ENCODE measurements at regions not wholly inside any gene's neighbourhood (a gene's known extent, or its start where the extent isn't known, plus 50 kb on each side); places are given as distances from the start of the nearest gene placed in this dataset.
A peak's percentile ranks its signal among the peaks of the same experiment; 100 is the strongest.

DNA sequence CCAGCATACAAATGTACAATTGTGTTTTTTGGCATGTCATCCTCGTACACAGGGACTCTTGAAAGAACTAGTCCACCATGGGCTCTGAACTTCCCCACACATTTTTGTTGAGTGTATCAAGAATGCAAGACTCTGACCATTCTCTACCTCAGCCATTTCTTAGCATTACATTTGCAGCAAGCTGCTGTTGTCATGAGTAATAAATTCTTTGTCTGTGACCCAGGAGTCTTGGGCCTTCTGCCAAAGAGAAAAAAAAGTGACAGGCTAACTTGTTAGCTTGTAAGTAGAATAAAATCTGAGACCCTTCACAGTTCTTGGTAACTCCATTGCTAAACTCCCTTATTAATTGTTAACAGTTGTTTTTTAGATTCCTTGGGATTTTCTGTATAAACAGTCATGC, 542.3 kb upstream of the MBL2 start:
- Mint-ChIP-seq H3K4me3 (ENCODE audit: unreplicated experiment) (no peak overlapping the region), H3K27me3 (ENCODE audit: insufficient read depth, unreplicated experiment) (no peaks in the 10 kb centered on the region), H3K27ac (ENCODE audit: low read depth, unreplicated experiment) (peak overlapping the region; percentile 16), H3K4me1 (ENCODE audit: insufficient read depth, unreplicated experiment) (peaks cover 6% of the 10 kb centered on the region), H3K36me3 (ENCODE audit: insufficient read depth, unreplicated experiment) (no peaks in the 10 kb centered on the region), H3K9me3 (ENCODE audit: unreplicated experiment) (no peaks in the 10 kb centered on the region)
- no TSS peak for BruUV-seq (replicated peaks)
- TF ChIP-seq, protein P1, sequence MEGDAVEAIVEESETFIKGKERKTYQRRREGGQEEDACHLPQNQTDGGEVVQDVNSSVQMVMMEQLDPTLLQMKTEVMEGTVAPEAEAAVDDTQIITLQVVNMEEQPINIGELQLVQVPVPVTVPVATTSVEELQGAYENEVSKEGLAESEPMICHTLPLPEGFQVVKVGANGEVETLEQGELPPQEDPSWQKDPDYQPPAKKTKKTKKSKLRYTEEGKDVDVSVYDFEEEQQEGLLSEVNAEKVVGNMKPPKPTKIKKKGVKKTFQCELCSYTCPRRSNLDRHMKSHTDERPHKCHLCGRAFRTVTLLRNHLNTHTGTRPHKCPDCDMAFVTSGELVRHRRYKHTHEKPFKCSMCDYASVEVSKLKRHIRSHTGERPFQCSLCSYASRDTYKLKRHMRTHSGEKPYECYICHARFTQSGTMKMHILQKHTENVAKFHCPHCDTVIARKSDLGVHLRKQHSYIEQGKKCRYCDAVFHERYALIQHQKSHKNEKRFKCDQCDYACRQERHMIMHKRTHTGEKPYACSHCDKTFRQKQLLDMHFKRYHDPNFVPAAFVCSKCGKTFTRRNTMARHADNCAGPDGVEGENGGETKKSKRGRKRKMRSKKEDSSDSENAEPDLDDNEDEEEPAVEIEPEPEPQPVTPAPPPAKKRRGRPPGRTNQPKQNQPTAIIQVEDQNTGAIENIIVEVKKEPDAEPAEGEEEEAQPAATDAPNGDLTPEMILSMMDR (IDR thresholded peaks at IDR 0.05; ENCODE audit: unreplicated experiment): no peak
- DNase-seq (ENCODE audit: unreplicated experiment): peak; percentile 86
- intact Hi-C loops (cut with micrococcal nuclease): loop anchor here (1.0 to 10.0 kb wide), 6 partner anchors 284 to 682 kb away; no protein-coding TSS in a partner anchor
- CTCF ChIA-PET: interaction anchor here (0.6 to 1.2 kb wide), 7 partner anchors 14 to 1017 kb away, joined by 3 to 6 read pairs (median 4); no protein-coding TSS in a partner anchor
- POLR2A ChIA-PET: interaction anchor here (0.7 to 1.0 kb wide), 3 partner anchors 9 to 435 kb away, joined by 3 read pairs; no protein-coding TSS in a partner anchor

DNA sequence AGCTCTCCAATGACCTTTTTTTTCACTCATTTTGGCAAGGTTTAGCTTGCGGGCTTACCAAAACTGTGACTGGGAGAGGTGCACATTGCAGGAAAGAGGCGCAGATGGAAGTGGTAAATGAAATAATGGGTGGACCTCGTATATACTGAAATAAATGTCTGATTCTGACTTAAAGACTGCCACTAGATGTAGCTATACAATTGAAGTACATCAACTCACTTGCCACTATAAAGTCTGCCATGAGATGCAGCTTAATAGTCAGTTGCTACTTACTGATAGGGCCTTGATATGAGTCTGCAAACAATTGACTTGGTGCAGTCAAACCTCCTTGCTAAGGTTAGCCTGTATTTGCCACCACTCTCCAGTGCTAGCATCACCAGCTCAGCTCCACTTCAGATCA, 525.9 kb upstream of the MBL2 start:
- Mint-ChIP-seq H3K4me3 (ENCODE audit: unreplicated experiment) (no peak overlapping the region), H3K27me3 (ENCODE audit: insufficient read depth, unreplicated experiment) (no peaks in the 10 kb centered on the region), H3K4me1 (ENCODE audit: insufficient read depth, unreplicated experiment) (no peaks in the 10 kb centered on the region), H3K36me3 (ENCODE audit: insufficient read depth, unreplicated experiment) (no peaks in the 10 kb centered on the region), H3K9me3 (ENCODE audit: unreplicated experiment) (peaks cover under 1% of the 10 kb centered on the region), H3K27ac (ENCODE audit: low read depth, unreplicated experiment) (no peak overlapping the region)
- BruUV-seq (replicated peaks): no TSS peak
- no peak for DNase-seq (ENCODE audit: unreplicated experiment)
- TF ChIP-seq, protein P1 (IDR thresholded peaks at IDR 0.05; ENCODE audit: unreplicated experiment): no peak
- intact Hi-C loops (cut with micrococcal nuclease): no loop called here
- ChIA-PET POLR2A (interaction anchor here (0.7 kb wide), 1 partner anchor 337 kb away, joined by 3 read pairs; no protein-coding TSS in a partner anchor), CTCF (interaction anchor here (0.5 to 1.3 kb wide), 7 partner anchors 9 to 367 kb away, joined by 3 to 6 read pairs (median 3); no protein-coding TSS in a partner anchor)

DNA sequence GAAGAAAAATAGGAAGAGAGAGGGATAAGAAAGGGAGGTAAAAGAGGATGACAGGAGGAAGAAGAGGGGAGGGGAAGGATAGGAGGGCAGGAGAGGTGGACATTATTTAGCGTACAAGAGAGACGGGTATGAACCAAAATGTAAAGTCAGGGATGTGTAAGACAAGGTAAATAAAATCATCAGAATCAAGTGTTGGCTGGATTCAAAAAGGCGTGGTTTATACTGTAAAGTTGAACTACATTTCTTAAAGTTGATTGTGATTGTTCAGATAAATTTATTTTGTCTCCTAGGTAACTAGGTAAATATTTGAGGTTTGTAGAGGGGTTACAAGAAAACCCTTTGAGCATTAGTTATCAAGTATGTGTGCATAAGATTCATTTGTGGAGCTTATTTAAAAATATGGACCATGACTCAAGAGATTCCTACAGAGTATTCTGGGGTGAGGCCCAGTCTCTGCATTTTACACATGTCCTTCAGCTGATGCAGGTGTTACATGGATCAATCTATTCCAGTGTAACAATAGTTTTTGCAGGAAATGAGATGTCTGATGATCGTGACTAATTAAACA, 512.1 kb upstream of the MBL2 start:
- DNase-seq (ENCODE audit: unreplicated experiment): no peak
- intact Hi-C loops (cut with micrococcal nuclease): no loop called here
- no TSS peak for BruUV-seq (replicated peaks)
- Mint-ChIP-seq H3K4me1 (ENCODE audit: insufficient read depth, unreplicated experiment) (no peaks in the 10 kb centered on the region), H3K4me3 (ENCODE audit: unreplicated experiment) (no peak overlapping the region), H3K36me3 (ENCODE audit: insufficient read depth, unreplicated experiment) (no peaks in the 10 kb centered on the region), H3K27ac (ENCODE audit: low read depth, unreplicated experiment) (no peak overlapping the region), H3K27me3 (ENCODE audit: insufficient read depth, unreplicated experiment) (no peaks in the 10 kb centered on the region), H3K9me3 (ENCODE audit: unreplicated experiment) (no peaks in the 10 kb centered on the region)
- POLR2A ChIA-PET: no interaction called here
- TF ChIP-seq, protein P1 (IDR thresholded peaks at IDR 0.05; ENCODE audit: unreplicated experiment): no peak
- CTCF ChIA-PET: no interaction called here

DNA sequence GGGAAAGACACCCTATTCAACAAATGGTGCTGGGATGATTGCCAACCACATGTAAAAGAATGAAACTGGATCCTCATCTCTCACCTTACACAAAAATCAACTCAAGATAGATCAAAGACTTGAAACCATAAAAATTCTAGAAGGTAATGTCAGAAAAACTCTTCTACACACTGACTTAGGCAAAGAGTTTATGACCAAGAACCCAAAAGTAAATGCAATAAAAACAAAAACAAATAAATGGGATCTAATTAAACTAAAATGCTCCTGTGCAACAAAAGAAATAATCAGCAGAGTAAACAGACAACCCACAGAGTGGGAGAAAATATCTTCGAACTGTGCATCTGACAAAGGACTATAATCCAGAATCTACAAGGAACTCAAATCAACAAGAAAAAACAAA, 504.2 kb upstream of the MBL2 start:
- intact Hi-C loops (cut with micrococcal nuclease): no loop called here
- TF ChIP-seq, protein P1 (IDR thresholded peaks at IDR 0.05; ENCODE audit: unreplicated experiment): no peak
- BruUV-seq (replicated peaks): no TSS peak
- H3K36me3 Mint-ChIP-seq (ENCODE audit: insufficient read depth, unreplicated experiment): no peaks in the 10 kb centered on the region
- ChIA-PET CTCF (no interaction called here), POLR2A (no interaction called here)
- no peaks in the 10 kb centered on the region for H3K27me3 Mint-ChIP-seq (ENCODE audit: insufficient read depth, unreplicated experiment)
- H3K4me1 Mint-ChIP-seq (ENCODE audit: insufficient read depth, unreplicated experiment): no peaks in the 10 kb centered on the region
- H3K4me3 Mint-ChIP-seq (ENCODE audit: unreplicated experiment): no peak overlapping the region
- H3K27ac Mint-ChIP-seq (ENCODE audit: low read depth, unreplicated experiment): no peak overlapping the region
- H3K9me3 Mint-ChIP-seq (ENCODE audit: unreplicated experiment): peaks cover 7% of the 10 kb centered on the region
- DNase-seq (ENCODE audit: unreplicated experiment): no peak
